ENCODE measurements at regions not wholly inside any gene's neighbourhood (a gene's known extent, or its start where the extent isn't known, plus 50 kb on each side); places are given as distances from the start of the nearest gene placed in this dataset.

GRCh38 chr6:16048221-16048620 lies 80.7 kb upstream of the MYLIP start:
- TF ChIP-seq POLR2A (IDR thresholded peaks at IDR 0.05) (no peak), CTCF (IDR thresholded peaks at IDR 0.05) (no peak), POLR2AphosphoS5 (IDR thresholded peaks at IDR 0.05) (no peak)
- Histone ChIP-seq H3K27ac (no peak overlapping the region), H3K36me3 (no peaks in the 10 kb centered on the region), H3K4me3 (no peak overlapping the region), H3K9me3 (no peaks in the 10 kb centered on the region), H3K4me1 (replicated peaks) (no peaks in the 10 kb centered on the region), H3K27me3 (replicated peaks; ENCODE audit: insufficient read depth) (no peaks in the 10 kb centered on the region)
- DNase-seq (ENCODE audit: low spot score) = no peak
- intact Hi-C loops (cut with DNase I) = no loop called here
- 90% methylated on average over 3 of the region's 3 CpGs for WGBS

DNA sequence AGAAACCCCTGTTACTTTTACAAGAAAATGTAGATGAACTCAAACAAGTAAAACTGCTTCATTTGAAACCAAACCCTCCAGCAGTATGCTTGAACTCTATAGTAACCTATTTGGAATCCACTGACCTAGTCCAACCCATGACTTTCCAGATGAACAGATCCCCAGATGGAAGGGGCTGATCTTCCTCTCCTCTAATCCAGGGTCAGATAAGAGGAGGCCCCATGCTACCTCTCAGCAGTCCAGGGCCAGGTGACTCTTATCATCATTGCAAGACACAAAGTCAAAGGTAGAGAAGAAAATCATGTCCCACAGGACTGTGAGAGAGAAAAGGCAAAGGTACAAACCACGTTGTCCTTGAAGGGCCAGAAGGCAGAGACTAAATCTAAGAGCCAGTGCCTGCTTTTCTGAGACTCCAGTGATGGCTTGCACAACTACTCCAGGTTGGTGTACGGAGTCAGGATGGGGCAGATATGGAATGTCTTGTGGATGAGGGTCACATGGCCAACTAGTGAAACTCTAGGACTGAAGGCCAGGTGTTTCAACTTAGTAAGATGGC lies 81.4 kb upstream of the MYLIP start:
- TF ChIP-seq CTCF (IDR thresholded peaks at IDR 0.05) = no peak
- no peak for TF ChIP-seq POLR2A (IDR thresholded peaks at IDR 0.05)
- no peak for TF ChIP-seq POLR2AphosphoS5 (IDR thresholded peaks at IDR 0.05)
- H3K27me3 ChIP-seq (replicated peaks; ENCODE audit: insufficient read depth) = no peaks in the 10 kb centered on the region
- H3K4me1 ChIP-seq (replicated peaks) = no peaks in the 10 kb centered on the region
- no peaks in the 10 kb centered on the region for H3K36me3 ChIP-seq
- H3K9me3 ChIP-seq = no peaks in the 10 kb centered on the region
- intact Hi-C loops (cut with DNase I) = no loop called here
- no peak for DNase-seq (ENCODE audit: low spot score)
- WGBS = 94% methylated on average over 2 of the region's 2 CpGs
- no peak overlapping the region for H3K27ac ChIP-seq
- no peak overlapping the region for H3K4me3 ChIP-seq

GRCh38 chr6:16045238-16045637 lies 83.6 kb upstream of the MYLIP start:
- Histone ChIP-seq H3K4me3 (no peak overlapping the region), H3K9me3 (no peaks in the 10 kb centered on the region), H3K36me3 (no peaks in the 10 kb centered on the region), H3K27ac (no peak overlapping the region), H3K27me3 (replicated peaks; ENCODE audit: insufficient read depth) (no peaks in the 10 kb centered on the region), H3K4me1 (replicated peaks) (no peaks in the 10 kb centered on the region)
- no peak for TF ChIP-seq CTCF (IDR thresholded peaks at IDR 0.05)
- TF ChIP-seq POLR2AphosphoS5 (IDR thresholded peaks at IDR 0.05) = no peak
- no peak for TF ChIP-seq POLR2A (IDR thresholded peaks at IDR 0.05)
- 22% methylated on average over 4 of the region's 4 CpGs for WGBS
- DNase-seq (ENCODE audit: low spot score) = peak; percentile 7
- intact Hi-C loops (cut with DNase I) = no loop called here

DNA sequence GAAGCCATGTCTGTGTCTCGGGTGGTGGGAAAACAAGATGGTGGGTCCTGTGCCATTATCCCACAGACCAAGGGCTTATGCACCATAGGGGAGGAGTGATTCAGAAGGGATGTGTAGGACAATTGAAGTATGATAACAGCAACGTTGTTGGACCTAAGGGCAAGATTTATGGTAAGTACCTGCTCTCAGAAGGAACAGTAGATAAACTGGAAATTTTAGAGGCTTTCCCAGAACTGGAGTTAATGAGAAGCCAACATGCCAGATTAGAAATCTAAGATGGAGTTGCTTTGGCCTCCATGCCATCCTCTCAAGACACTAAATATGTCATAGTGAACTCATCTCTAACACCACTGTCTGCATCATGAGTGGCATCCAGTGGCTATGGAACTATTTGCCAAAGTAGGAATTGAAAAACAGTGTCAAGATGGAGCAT lies 84.7 kb upstream of the MYLIP start:
- Histone ChIP-seq H3K27me3 (replicated peaks; ENCODE audit: insufficient read depth) (no peaks in the 10 kb centered on the region), H3K27ac (no peak overlapping the region), H3K9me3 (no peaks in the 10 kb centered on the region), H3K4me1 (replicated peaks) (no peaks in the 10 kb centered on the region), H3K36me3 (no peaks in the 10 kb centered on the region), H3K4me3 (no peak overlapping the region)
- no peak for DNase-seq (ENCODE audit: low spot score)
- no peak for TF ChIP-seq POLR2AphosphoS5 (IDR thresholded peaks at IDR 0.05)
- no peak for TF ChIP-seq CTCF (IDR thresholded peaks at IDR 0.05)
- no peak for TF ChIP-seq POLR2A (IDR thresholded peaks at IDR 0.05)
- intact Hi-C loops (cut with DNase I) = no loop called here
- 74% methylated on average over 2 of the region's 2 CpGs for WGBS

All from prostate gland (tissue), 2 donors.